WI38 (cell line): ENCODE measurements at regions not wholly inside any gene's neighbourhood (a gene's known extent, or its start where the extent isn't known, plus 50 kb on each side); places are given as distances from the start of the nearest gene placed in this dataset.
A peak's percentile ranks its signal among the peaks of the same experiment; 100 is the strongest.

Experiments
- H3K4me3 ChIP-seq: 2 replicates; pipeline ENCODE4 v1.5.1; 2011; ENCODE audit warnings: low read depth, mild to moderate bottlenecking, control low read depth, low read length
- TF ChIP-seq, protein P1 (sequence below): IDR thresholded peaks from 2 replicates; pipeline ENCODE4 v1.5.1; 2012; ENCODE audit warnings: low read depth, mild to moderate bottlenecking, control low read depth, low read length

DNA sequence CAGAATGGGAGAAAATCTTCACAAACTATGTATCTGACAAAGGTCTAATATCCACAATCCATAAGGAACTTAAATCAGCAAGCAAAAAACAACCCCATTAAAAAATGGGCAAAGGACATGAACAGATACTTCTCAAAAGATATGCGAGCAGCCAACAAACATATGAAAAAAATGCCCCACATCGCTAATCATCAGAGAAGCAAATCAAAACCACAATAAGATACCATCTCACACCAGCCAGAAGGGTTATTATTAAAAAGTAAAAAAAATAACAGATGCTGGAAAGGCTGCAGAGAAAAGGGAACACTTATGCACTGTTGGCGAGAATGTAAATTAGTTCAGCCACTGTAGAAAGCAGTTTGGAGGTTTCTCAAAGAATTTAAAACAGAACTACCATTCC is 80.2 kb upstream of the ATP11B start:
- H3K4me3 ChIP-seq = no peak overlapping the region

DNA sequence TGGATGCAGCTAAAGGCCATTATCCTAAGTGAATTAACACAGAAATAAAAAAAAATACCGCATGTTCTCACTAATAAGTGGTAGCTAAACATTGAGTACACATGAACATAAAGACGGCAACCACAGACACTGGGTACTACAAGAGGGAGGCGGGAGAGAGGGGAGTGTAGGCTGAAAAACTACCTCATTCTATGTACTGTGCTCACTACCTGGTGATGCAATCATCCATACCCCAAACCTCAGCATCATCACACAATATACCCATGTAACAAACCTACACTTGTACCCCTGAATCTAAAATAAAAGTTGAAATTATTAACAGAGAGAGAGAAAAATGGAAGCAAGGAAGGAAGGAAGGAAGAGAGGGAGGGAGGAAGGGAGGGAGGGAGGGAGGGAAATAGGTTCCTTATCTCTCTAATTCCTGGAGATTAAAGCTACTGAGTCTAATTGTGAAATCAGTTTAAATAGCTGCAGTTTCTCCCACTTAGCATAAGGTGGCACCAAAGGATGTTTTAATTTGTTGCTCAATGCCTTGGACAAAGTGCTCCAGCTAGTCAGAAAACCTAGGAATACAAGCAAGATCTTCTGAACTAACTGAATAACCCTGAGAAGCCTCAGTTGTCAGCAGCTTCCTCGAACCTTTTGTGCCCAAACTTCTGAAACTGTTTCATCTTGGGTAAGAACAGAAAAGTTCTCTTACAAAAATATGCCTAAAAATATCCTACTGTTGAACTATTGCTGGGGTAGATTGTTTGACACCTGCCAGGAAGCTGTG is 79.4 kb upstream of the ATP11B start:
- TF ChIP-seq, protein P1, sequence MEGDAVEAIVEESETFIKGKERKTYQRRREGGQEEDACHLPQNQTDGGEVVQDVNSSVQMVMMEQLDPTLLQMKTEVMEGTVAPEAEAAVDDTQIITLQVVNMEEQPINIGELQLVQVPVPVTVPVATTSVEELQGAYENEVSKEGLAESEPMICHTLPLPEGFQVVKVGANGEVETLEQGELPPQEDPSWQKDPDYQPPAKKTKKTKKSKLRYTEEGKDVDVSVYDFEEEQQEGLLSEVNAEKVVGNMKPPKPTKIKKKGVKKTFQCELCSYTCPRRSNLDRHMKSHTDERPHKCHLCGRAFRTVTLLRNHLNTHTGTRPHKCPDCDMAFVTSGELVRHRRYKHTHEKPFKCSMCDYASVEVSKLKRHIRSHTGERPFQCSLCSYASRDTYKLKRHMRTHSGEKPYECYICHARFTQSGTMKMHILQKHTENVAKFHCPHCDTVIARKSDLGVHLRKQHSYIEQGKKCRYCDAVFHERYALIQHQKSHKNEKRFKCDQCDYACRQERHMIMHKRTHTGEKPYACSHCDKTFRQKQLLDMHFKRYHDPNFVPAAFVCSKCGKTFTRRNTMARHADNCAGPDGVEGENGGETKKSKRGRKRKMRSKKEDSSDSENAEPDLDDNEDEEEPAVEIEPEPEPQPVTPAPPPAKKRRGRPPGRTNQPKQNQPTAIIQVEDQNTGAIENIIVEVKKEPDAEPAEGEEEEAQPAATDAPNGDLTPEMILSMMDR = peak; percentile 23; the same call in 1 of the 2 replicates
- H3K4me3 ChIP-seq = no peak overlapping the region

More for the DNA sequence above, 80.2 kb upstream of the ATP11B start:
- TF ChIP-seq, protein P1 = no peak

- no peak overlapping the region for H3K4me3 ChIP-seq
- TF ChIP-seq, protein P1 = no peak
Measured at GRCh38 chr3:182715006-182715405, 78.3 kb upstream of the ATP11B start.

GRCh38 chr3:182716114-182716688 is 77.1 kb upstream of the ATP11B start:
- TF ChIP-seq, protein P1 = no peak
- no peak overlapping the region for H3K4me3 ChIP-seq

GRCh38 chr3:182717216-182717615 is 76.1 kb upstream of the ATP11B start:
- H3K4me3 ChIP-seq = no peak overlapping the region
- TF ChIP-seq, protein P1 = no peak

DNA sequence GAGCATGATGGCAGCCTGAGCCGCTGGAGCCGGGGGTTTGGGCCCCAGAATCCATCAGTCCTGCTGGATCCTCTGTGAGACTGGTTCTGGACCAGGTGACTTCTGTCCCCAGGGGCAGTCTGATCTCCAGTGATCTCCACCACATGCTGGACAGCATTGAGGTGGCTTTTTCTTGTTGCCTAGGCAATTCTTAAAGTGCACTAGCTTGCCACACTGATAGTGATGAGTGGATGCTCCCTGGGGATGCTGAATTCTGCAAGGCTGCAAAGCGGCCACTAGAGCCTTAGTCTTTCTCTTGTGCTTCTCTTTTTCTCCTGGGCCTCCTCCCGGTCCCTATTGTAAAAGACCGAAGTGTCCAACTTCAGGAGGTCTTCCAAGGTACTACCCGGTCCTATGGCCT is 70.4 kb upstream of the ATP11B start:
- TF ChIP-seq, protein P1 = no peak
- H3K4me3 ChIP-seq = no peak overlapping the region

GRCh38 chr3:182723596-182723995 is 69.7 kb upstream of the ATP11B start:
- H3K4me3 ChIP-seq = no peak overlapping the region
- TF ChIP-seq, protein P1 = no peak
